H9 (cell line): ENCODE measurements at regions not wholly inside any gene's neighbourhood (a gene's known extent, or its start where the extent isn't known, plus 50 kb on each side); places are given as distances from the start of the nearest gene placed in this dataset.

Experiments
- DNase-seq: peaks from one replicate; pipeline ENCODE4 v3.0.0-alpha.2; 2017
- H2AFZ ChIP-seq: one replicate; pipeline ENCODE4 v1.6.1; 2013; ENCODE audit warnings: mild to moderate bottlenecking, low read length, control low read depth, moderate library complexity
- H2AK5ac ChIP-seq: 2 replicates; pipeline ENCODE4 v1.6.1; 2013; ENCODE audit warnings: low read length, control low read depth, mixed read lengths; ENCODE audit not compliant: insufficient read length
- H2BK120ac ChIP-seq: one replicate; pipeline ENCODE4 v1.6.1; 2013; ENCODE audit warnings: low read depth, mild to moderate bottlenecking, low read length, control low read depth, inconsistent platforms; ENCODE audit not compliant: poor library complexity, severe bottlenecking
- H2BK12ac ChIP-seq: 2 replicates; pipeline ENCODE4 v1.6.1; 2013; ENCODE audit warnings: low read length, control low read depth, mixed read lengths, low read depth; ENCODE audit not compliant: insufficient read length
- H2BK15ac ChIP-seq: 2 replicates; pipeline ENCODE4 v1.6.1; 2013; ENCODE audit warnings: low read depth, low read length, control low read depth
- H2BK20ac ChIP-seq: one replicate; pipeline ENCODE4 v1.6.1; 2013; ENCODE audit warnings: low read depth, mild to moderate bottlenecking, low read length, control low read depth, inconsistent platforms; ENCODE audit not compliant: poor library complexity, severe bottlenecking
- H2BK5ac ChIP-seq: 2 replicates; pipeline ENCODE4 v1.6.1; 2013; ENCODE audit warnings: low read length, control low read depth, mixed read lengths; ENCODE audit not compliant: insufficient read length
- H3K14ac ChIP-seq: 2 replicates; pipeline ENCODE4 v1.6.1; 2013; ENCODE audit warnings: low read length, control low read depth; ENCODE audit not compliant: insufficient read depth
- H3K18ac ChIP-seq: 2 replicates; pipeline ENCODE4 v1.6.1; 2013; ENCODE audit warnings: low read depth, mild to moderate bottlenecking, mixed read lengths, low read length, control low read depth; ENCODE audit not compliant: insufficient read length
- H3K23ac ChIP-seq: 2 replicates; pipeline ENCODE4 v1.6.1; 2013; ENCODE audit warnings: low read length, control low read depth, mixed read lengths, low read depth; ENCODE audit not compliant: insufficient read length
- H3K23me2 ChIP-seq: 2 replicates; pipeline ENCODE4 v1.6.1; 2013; ENCODE audit warnings: low read depth, mild to moderate bottlenecking, mixed read lengths, low read length, control low read depth; ENCODE audit not compliant: insufficient read length, poor library complexity, severe bottlenecking
- H3K27ac ChIP-seq: 2 replicates; pipeline ENCODE4 v1.5.1; 2013; ENCODE audit warnings: low read length, control low read depth, mixed read lengths, low read depth; ENCODE audit not compliant: insufficient read length
- H3K27me3 ChIP-seq: 2 replicates; pipeline ENCODE4 v1.6.1; 2013; ENCODE audit warnings: low read length, control low read depth, inconsistent platforms; ENCODE audit not compliant: insufficient read depth
- H3K4ac ChIP-seq: 2 replicates; pipeline ENCODE4 v1.6.1; 2013; ENCODE audit warnings: low read depth, mild to moderate bottlenecking, control low read depth, inconsistent platforms, low read length, moderate library complexity
- H3K4me1 ChIP-seq: 2 replicates; pipeline ENCODE4 v1.6.1; 2013; ENCODE audit warnings: low read length, control low read depth, inconsistent platforms; ENCODE audit not compliant: insufficient read depth
- H3K4me2 ChIP-seq: 2 replicates; pipeline ENCODE4 v1.6.1; 2013; ENCODE audit warnings: low read length, control low read depth, mixed read lengths; ENCODE audit not compliant: insufficient read length, insufficient read depth
- H3K56ac ChIP-seq: 2 replicates; pipeline ENCODE4 v1.6.1; 2013; ENCODE audit warnings: low read depth, mild to moderate bottlenecking, mixed read lengths, low read length, control low read depth; ENCODE audit not compliant: insufficient read length
- H3K79me1 ChIP-seq: 2 replicates; pipeline ENCODE4 v1.6.1; 2013; ENCODE audit warnings: low read depth, mild to moderate bottlenecking, moderate library complexity, low read length, control low read depth, inconsistent platforms; ENCODE audit not compliant: insufficient read depth, poor library complexity, severe bottlenecking
- H3K79me2 ChIP-seq: 2 replicates; pipeline ENCODE4 v1.6.1; 2013; ENCODE audit warnings: low read length, control low read depth, inconsistent platforms; ENCODE audit not compliant: insufficient read depth
- H3K9ac ChIP-seq: 2 replicates; pipeline ENCODE4 v1.6.1; 2013; ENCODE audit warnings: low read length, control low read depth, mixed read lengths; ENCODE audit not compliant: insufficient read length; ENCODE audit errors: extremely low read depth
- H3K9me3 ChIP-seq: one replicate; pipeline ENCODE4 v1.6.1; 2013; ENCODE audit warnings: low read depth, low read length, inconsistent platforms; ENCODE audit not compliant: control insufficient read depth
- H3T11ph ChIP-seq: one replicate; pipeline ENCODE4 v1.6.1; 2013; ENCODE audit warnings: mild to moderate bottlenecking, low read length, control low read depth, inconsistent platforms
- H4K20me1 ChIP-seq: one replicate; pipeline ENCODE4 v1.6.1; 2013; ENCODE audit not compliant: control insufficient read depth, insufficient read length, insufficient read depth
- H4K5ac ChIP-seq: 2 replicates; pipeline ENCODE4 v1.6.1; 2013; ENCODE audit warnings: low read depth, mild to moderate bottlenecking, mixed read lengths, low read length, control low read depth; ENCODE audit not compliant: insufficient read length
- H4K8ac ChIP-seq: replicated peaks from 2 replicates; pipeline ENCODE4 v1.6.1; 2013; ENCODE audit warnings: low read length, control low read depth, mixed read lengths, low read depth; ENCODE audit not compliant: insufficient read length
- H4K91ac ChIP-seq: 2 replicates; pipeline ENCODE4 v1.6.1; 2013; ENCODE audit warnings: low read depth, mild to moderate bottlenecking, moderate library complexity, mixed read lengths, low read length, control low read depth; ENCODE audit not compliant: insufficient read length
- H3K27ac Mint-ChIP-seq, 3 experiments: 2 replicates in 2 of 3; 3 replicates in 1 of 3; pipeline ENCODE4 v1.8.0; 2020 to 2021; ENCODE audit warnings: mixed read lengths in 3 of 3, mild to moderate bottlenecking in 1 of 3, moderate library complexity in 1 of 3
- H3K27me3 Mint-ChIP-seq: 2 replicates; pipeline ENCODE4 v1.8.0; 2021; ENCODE audit warnings: low read depth, mild to moderate bottlenecking, moderate library complexity, mixed read lengths
- H3K36me3 Mint-ChIP-seq, 3 experiments: 2 replicates in 2 of 3; 3 replicates in 1 of 3; pipeline ENCODE4 v1.8.0; 2020 to 2021; ENCODE audit warnings: low read depth in 3 of 3, mixed read lengths in 3 of 3; ENCODE audit not compliant: insufficient read depth in 1 of 3
- H3K4me1 Mint-ChIP-seq, 2 experiments: 2 replicates each; pipeline ENCODE4 v1.8.0; 2020; ENCODE audit warnings: mixed read lengths in 2 of 2
- H3K4me3 Mint-ChIP-seq, 2 experiments: 2 replicates in 1 of 2; 3 replicates in 1 of 2; pipeline ENCODE4 v1.8.0; 2020 to 2021; ENCODE audit warnings: mild to moderate bottlenecking in 2 of 2, mixed read lengths in 2 of 2, moderate library complexity in 1 of 2
- H3K9me3 Mint-ChIP-seq, 2 experiments: 2 replicates in 1 of 2; 3 replicates in 1 of 2; pipeline ENCODE4 v1.8.0; 2020; ENCODE audit warnings: mild to moderate bottlenecking in 2 of 2, mixed read lengths in 2 of 2, moderate library complexity in 1 of 2
- CTCF ChIP-seq: fragments of 200-600 bp; sonication (generic); conservative IDR thresholded peaks from 3 replicates; pipeline ENCODE4 v1.8.0; 2021; ENCODE audit warnings: antibody characterized with exemption, mild to moderate bottlenecking
- WGBS: extraction: QIAGEN DNeasy Blood & Tissue Kit; methylation state at CpG from one replicate; pipeline ENCODE4 v1.1.7; 2013; ENCODE audit warnings: missing lambda C conversion rate, low lambda C conversion rate, mixed read lengths; ENCODE audit not compliant: insufficient read length; ENCODE audit errors: extremely low coverage; 5-methylcytosine and 5-hydroxymethylcytosine counted together

DNA sequence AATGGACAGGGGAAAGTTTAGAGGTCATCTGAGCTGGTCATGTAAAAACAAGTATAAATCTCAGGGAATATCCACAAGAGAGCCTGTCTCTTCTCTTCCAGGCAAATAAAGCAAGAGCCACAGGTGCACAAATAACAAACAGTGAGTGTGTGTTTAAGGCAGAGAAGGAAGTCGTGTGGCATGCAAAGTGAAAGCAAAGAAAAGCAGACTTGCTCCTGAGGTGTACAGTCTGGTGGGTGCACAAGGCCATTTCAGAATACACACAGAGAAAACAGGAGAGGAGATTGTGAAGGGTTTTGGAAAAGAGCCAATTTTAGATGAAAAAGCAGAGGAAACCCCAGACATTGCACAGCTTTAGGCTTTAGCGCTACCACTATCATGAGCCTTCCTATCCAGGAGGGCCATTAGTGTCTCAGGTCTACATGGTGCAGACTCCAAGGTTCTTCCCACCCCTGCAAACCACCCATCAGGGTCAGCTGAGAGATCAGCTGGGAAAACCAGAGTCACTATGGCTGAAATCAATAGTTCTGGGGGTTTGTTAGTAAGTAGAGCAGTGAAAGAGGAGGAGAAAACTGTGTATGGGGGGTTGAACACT lies 355.8 kb downstream of the KLHL4 start:
- Histone ChIP-seq H3K23ac (no peak overlapping the region), H3K56ac (no peak overlapping the region), H2BK15ac (no peak overlapping the region), H3K4ac (no peak overlapping the region), H3K4me2 (no peak overlapping the region), H3K4me1 (no peaks in the 10 kb centered on the region), H4K5ac (no peak overlapping the region), H4K20me1 (no peaks in the 10 kb centered on the region), H2BK5ac (no peak overlapping the region), H3K23me2 (no peaks in the 10 kb centered on the region), H3K9ac (no peak overlapping the region), H3K27me3 (no peaks in the 10 kb centered on the region), H3T11ph (no peak overlapping the region), H2BK12ac (no peak overlapping the region), H2AK5ac (no peak overlapping the region), H4K91ac (no peak overlapping the region), H2BK120ac (no peak overlapping the region), H3K14ac (no peak overlapping the region), H3K79me2 (no peaks in the 10 kb centered on the region), H3K79me1 (no peaks in the 10 kb centered on the region), H2AFZ (no peak overlapping the region), H2BK20ac (no peak overlapping the region), H3K18ac (no peak overlapping the region), H3K27ac (no peak overlapping the region), H4K8ac (no peak overlapping the region), H3K9me3 (no peaks in the 10 kb centered on the region)
- H3K4me3 Mint-ChIP-seq = no peak overlapping the region
- no CpG with 5 or more reads among the region's 2 CpGs for WGBS
- H3K36me3 Mint-ChIP-seq = no peaks in the 10 kb centered on the region
- H3K9me3 Mint-ChIP-seq = peaks cover 0 to under 1% of the 10 kb centered on the region in 2 experiments; a peak in 1 of 5 replicates
- no peak for TF ChIP-seq CTCF
- H3K4me1 Mint-ChIP-seq = no peaks in the 10 kb centered on the region
- DNase-seq = no peak
- H3K27me3 Mint-ChIP-seq = no peaks in the 10 kb centered on the region; the same call in 1 of the 2 replicates
- no peak overlapping the region; a peak in 1 of 7 replicates for H3K27ac Mint-ChIP-seq
